ENCODE measurements at regions not wholly inside any gene's neighbourhood (a gene's known extent, or its start where the extent isn't known, plus 50 kb on each side); places are given as distances from the start of the nearest gene placed in this dataset.

- TF ChIP-seq SNAI2 (CRISPR knock-in tag; IDR thresholded peaks at IDR 0.05) (no peak), ZNF565 (CRISPR knock-in tag; conservative IDR thresholded peaks at IDR 0.05; ENCODE audit: low read depth) (no peak)
- TF ChIP-seq, protein P1, sequence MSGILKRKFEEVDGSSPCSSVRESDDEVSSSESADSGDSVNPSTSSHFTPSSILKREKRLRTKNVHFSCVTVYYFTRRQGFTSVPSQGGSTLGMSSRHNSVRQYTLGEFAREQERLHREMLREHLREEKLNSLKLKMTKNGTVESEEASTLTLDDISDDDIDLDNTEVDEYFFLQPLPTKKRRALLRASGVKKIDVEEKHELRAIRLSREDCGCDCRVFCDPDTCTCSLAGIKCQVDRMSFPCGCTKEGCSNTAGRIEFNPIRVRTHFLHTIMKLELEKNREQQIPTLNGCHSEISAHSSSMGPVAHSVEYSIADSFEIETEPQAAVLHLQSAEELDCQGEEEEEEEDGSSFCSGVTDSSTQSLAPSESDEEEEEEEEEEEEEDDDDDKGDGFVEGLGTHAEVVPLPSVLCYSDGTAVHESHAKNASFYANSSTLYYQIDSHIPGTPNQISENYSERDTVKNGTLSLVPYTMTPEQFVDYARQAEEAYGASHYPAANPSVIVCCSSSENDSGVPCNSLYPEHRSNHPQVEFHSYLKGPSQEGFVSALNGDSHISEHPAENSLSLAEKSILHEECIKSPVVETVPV (CRISPR knock-in tag; IDR thresholded peaks at IDR 0.05): no peak
These were observed 242.9 kb upstream of the PLEKHG7 start for GRCh38 chr12:92459850-92460249.

All from SK-N-SH treated with all-trans-retinoic acid at 6 μM for 48 hours (cell line).